Vagina (tissue), 2 donors: ENCODE measurements at regions not wholly inside any gene's neighbourhood (a gene's known extent, or its start where the extent isn't known, plus 50 kb on each side); places are given as distances from the start of the nearest gene placed in this dataset.

ENCODE experiments used
- DNase-seq, 2 donors: peaks; one replicate each; pipeline ENCODE4 v3.0.0-alpha.2; 2017; ENCODE audit errors: extremely low spot score in 2 of 2
- H3K27ac ChIP-seq: fragments of 200-600 bp; sonication (generic); one replicate; pipeline ENCODE4 v1.5.1; 2019
- H3K27me3 ChIP-seq: fragments of 200-600 bp; sonication (generic); one replicate; pipeline ENCODE4 v1.5.1; 2019
- H3K36me3 ChIP-seq, 2 donors: fragments of 200-600 bp; sonication (generic); one replicate each; pipeline ENCODE4 v1.5.1; 2017 to 2019
- H3K4me1 ChIP-seq: fragments of 200-600 bp; sonication (generic); one replicate; pipeline ENCODE4 v1.5.1; 2019
- H3K4me3 ChIP-seq, 2 donors: fragments of 200-600 bp; sonication (generic); 1 replicate in 1 of 2; 2 replicates in 1 of 2; pipeline ENCODE4 v1.5.1; 2016 to 2019
- H3K9me3 ChIP-seq: fragments of 200-600 bp; sonication (generic); one replicate; pipeline ENCODE4 v1.5.1; 2019
- POLR2A ChIP-seq, 2 donors: fragments of 450-650 bp; IDR thresholded peaks; one replicate each; pipeline ENCODE4 v1.6.1; 2017; ENCODE audit warnings: antibody characterized with exemption in 2 of 2, mild to moderate bottlenecking in 2 of 2, moderate library complexity in 2 of 2
- POLR2AphosphoS5 ChIP-seq, 2 donors: sonication (generic); formaldehyde crosslinking; IDR thresholded peaks; one replicate each; pipeline ENCODE4 v1.9.0; 2017; ENCODE audit warnings: antibody characterized with exemption in 2 of 2, mild to moderate bottlenecking in 2 of 2, low read depth in 1 of 2; ENCODE audit not compliant: insufficient read depth in 1 of 2
- intact Hi-C: fragments of 100-400 bp; cut with DNase I; formaldehyde crosslinking; loops from one replicate; pipeline ENCODE4 v1.15.1; 2023
- TF ChIP-seq, protein P1 (sequence below), 3 experiments: fragments of 450-650 bp in 2 of 3; fragments of 200-600 bp in 1 of 3; sonication (generic) in 1 of 3; IDR thresholded peaks; one replicate each; pipeline ENCODE4 v1.5.1; 2017 to 2019; ENCODE audit warnings: antibody characterized with exemption in 3 of 3, mild to moderate bottlenecking in 2 of 3, moderate library complexity in 2 of 3

GRCh38 chr2:192411755-192412154 lies 217.0 kb upstream of the TMEFF2 start:
- no peak for DNase-seq
- H3K4me3 ChIP-seq = no peak overlapping the region
- H3K4me1 ChIP-seq = no peaks in the 10 kb centered on the region
- intact Hi-C loops = no loop called here
- no peaks in the 10 kb centered on the region for H3K27me3 ChIP-seq
- no peaks in the 10 kb centered on the region for H3K9me3 ChIP-seq
- no peak overlapping the region for H3K27ac ChIP-seq
- no peaks in the 10 kb centered on the region for H3K36me3 ChIP-seq
- TF ChIP-seq POLR2AphosphoS5 (IDR thresholded peaks at IDR 0.05; ENCODE audit: insufficient read depth in 1 of 2, low read depth in 1 of 2) = no peak
- TF ChIP-seq, protein P1, sequence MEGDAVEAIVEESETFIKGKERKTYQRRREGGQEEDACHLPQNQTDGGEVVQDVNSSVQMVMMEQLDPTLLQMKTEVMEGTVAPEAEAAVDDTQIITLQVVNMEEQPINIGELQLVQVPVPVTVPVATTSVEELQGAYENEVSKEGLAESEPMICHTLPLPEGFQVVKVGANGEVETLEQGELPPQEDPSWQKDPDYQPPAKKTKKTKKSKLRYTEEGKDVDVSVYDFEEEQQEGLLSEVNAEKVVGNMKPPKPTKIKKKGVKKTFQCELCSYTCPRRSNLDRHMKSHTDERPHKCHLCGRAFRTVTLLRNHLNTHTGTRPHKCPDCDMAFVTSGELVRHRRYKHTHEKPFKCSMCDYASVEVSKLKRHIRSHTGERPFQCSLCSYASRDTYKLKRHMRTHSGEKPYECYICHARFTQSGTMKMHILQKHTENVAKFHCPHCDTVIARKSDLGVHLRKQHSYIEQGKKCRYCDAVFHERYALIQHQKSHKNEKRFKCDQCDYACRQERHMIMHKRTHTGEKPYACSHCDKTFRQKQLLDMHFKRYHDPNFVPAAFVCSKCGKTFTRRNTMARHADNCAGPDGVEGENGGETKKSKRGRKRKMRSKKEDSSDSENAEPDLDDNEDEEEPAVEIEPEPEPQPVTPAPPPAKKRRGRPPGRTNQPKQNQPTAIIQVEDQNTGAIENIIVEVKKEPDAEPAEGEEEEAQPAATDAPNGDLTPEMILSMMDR (IDR thresholded peaks at IDR 0.05) = no peak
- no peak for TF ChIP-seq POLR2A (IDR thresholded peaks at IDR 0.05)

DNA sequence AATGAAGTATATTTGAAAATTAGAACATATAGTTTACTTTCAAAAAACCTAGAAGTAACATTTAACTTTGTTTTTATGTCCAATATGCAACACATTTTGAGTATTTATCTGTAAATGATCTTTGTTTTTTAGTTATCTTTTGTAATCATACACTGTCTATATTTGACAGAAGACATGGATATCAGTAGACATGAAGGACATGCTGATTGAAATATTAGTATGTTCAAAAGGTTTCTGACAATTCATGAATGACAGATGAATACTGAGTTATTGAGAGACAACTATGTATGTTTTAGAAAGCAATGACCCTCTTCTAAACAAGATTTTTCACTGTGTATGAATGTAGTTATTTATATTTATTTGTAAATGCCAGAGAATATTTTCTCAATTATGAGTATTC lies 215.6 kb upstream of the TMEFF2 start:
- no peak for TF ChIP-seq POLR2A (IDR thresholded peaks at IDR 0.05)
- TF ChIP-seq POLR2AphosphoS5 (IDR thresholded peaks at IDR 0.05; ENCODE audit: insufficient read depth in 1 of 2, low read depth in 1 of 2) = no peak
- Histone ChIP-seq H3K27ac (no peak overlapping the region), H3K4me3 (no peak overlapping the region), H3K4me1 (no peaks in the 10 kb centered on the region), H3K36me3 (no peaks in the 10 kb centered on the region), H3K27me3 (no peaks in the 10 kb centered on the region), H3K9me3 (no peaks in the 10 kb centered on the region)
- intact Hi-C loops = no loop called here
- no peak for DNase-seq

DNA sequence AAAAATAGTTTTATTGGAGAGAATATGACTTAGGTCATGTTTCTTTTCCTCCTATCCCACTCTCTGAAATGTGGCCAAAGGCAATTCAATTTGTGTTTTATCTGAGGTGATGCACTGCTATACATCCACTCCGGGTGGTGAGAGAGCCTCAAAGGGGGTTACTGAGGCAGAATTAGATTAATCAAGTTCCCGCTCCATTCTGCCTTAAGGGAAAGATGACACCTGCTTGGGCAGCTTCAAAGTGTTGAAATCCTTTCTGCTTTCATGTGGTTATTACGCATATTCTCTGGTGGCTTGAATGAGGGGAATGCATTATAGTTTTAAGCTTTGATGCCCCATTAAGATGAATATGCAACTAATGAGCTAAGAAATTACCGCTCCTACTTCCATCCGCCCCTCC lies 213.0 kb upstream of the TMEFF2 start:
- Histone ChIP-seq H3K36me3 (no peaks in the 10 kb centered on the region), H3K9me3 (no peaks in the 10 kb centered on the region), H3K4me1 (no peaks in the 10 kb centered on the region), H3K27me3 (no peaks in the 10 kb centered on the region), H3K27ac (no peak overlapping the region), H3K4me3 (no peak overlapping the region)
- TF ChIP-seq POLR2AphosphoS5 (IDR thresholded peaks at IDR 0.05; ENCODE audit: insufficient read depth in 1 of 2, low read depth in 1 of 2) (no peak), POLR2A (IDR thresholded peaks at IDR 0.05) (no peak)
- TF ChIP-seq, protein P1 (IDR thresholded peaks at IDR 0.05) = no peak
- intact Hi-C loops = no loop called here
- no peak for DNase-seq

GRCh38 chr2:192398236-192398635 lies 203.5 kb upstream of the TMEFF2 start:
- Histone ChIP-seq H3K4me3 (no peak overlapping the region), H3K4me1 (no peaks in the 10 kb centered on the region), H3K27me3 (no peaks in the 10 kb centered on the region), H3K36me3 (no peaks in the 10 kb centered on the region), H3K27ac (no peak overlapping the region), H3K9me3 (no peaks in the 10 kb centered on the region)
- intact Hi-C loops = no loop called here
- no peak for TF ChIP-seq POLR2A (IDR thresholded peaks at IDR 0.05)
- TF ChIP-seq, protein P1 (IDR thresholded peaks at IDR 0.05) = no peak
- no peak for TF ChIP-seq POLR2AphosphoS5 (IDR thresholded peaks at IDR 0.05; ENCODE audit: insufficient read depth in 1 of 2, low read depth in 1 of 2)
- no peak for DNase-seq

- no peak for DNase-seq
- H3K4me3 ChIP-seq = no peak overlapping the region
- no peak overlapping the region for H3K27ac ChIP-seq
- TF ChIP-seq, protein P1 (IDR thresholded peaks at IDR 0.05) = no peak
- TF ChIP-seq POLR2A (IDR thresholded peaks at IDR 0.05) (no peak), POLR2AphosphoS5 (IDR thresholded peaks at IDR 0.05; ENCODE audit: insufficient read depth in 1 of 2, low read depth in 1 of 2) (no peak)
- no peaks in the 10 kb centered on the region for H3K27me3 ChIP-seq
- no peaks in the 10 kb centered on the region for H3K9me3 ChIP-seq
- H3K36me3 ChIP-seq = no peaks in the 10 kb centered on the region
- no peaks in the 10 kb centered on the region for H3K4me1 ChIP-seq
- intact Hi-C loops = no loop called here
These were observed 199.9 kb upstream of the TMEFF2 start for GRCh38 chr2:192394605-192395004.

GRCh38 chr2:192391041-192391440 lies 196.3 kb upstream of the TMEFF2 start:
- H3K27ac ChIP-seq = no peak overlapping the region
- no peaks in the 10 kb centered on the region for H3K9me3 ChIP-seq
- no peaks in the 10 kb centered on the region for H3K27me3 ChIP-seq
- H3K4me3 ChIP-seq = no peak overlapping the region
- no peaks in the 10 kb centered on the region for H3K4me1 ChIP-seq
- H3K36me3 ChIP-seq = no peaks in the 10 kb centered on the region
- no peak for DNase-seq
- TF ChIP-seq POLR2A (IDR thresholded peaks at IDR 0.05) (no peak), POLR2AphosphoS5 (IDR thresholded peaks at IDR 0.05; ENCODE audit: insufficient read depth in 1 of 2, low read depth in 1 of 2) (no peak)
- TF ChIP-seq, protein P1 (IDR thresholded peaks at IDR 0.05) = no peak
- intact Hi-C loops = no loop called here
